HG02571 (cell line): ENCODE measurements at regions not wholly inside any gene's neighbourhood (a gene's known extent, or its start where the extent isn't known, plus 50 kb on each side); places are given as distances from the start of the nearest gene placed in this dataset.
"Not testable (repeated sequence)": the region's sequence is repeated elsewhere in the genome, so short reads cannot be mapped to it uniquely, and the experiment has no call there.

Experiments used
- ATAC-seq: cut with Tn5 transposase; IDR thresholded peaks from one replicate; pipeline ENCODE4 v1.9.1; 2021; ENCODE audit warnings: mild to moderate bottlenecking, moderate library complexity; ENCODE audit not compliant: unreplicated experiment

- ATAC-seq = not testable (repeated sequence)
Observed at GRCh38 chr2:91422102-91422501, 2730.6 kb downstream of the RPIA start.

GRCh38 chr2:91427148-91427547, 2735.7 kb downstream of the RPIA start:
- not testable (repeated sequence) for ATAC-seq

GRCh38 chr2:91441932-91442245, 2750.4 kb downstream of the RPIA start:
- not testable (repeated sequence) for ATAC-seq

- no peak for ATAC-seq
Observed at GRCh38 chr2:91442246-91442905, 2750.9 kb downstream of the RPIA start.

- ATAC-seq = not testable (repeated sequence)
Observed at GRCh38 chr2:91442906-91443729, 2751.6 kb downstream of the RPIA start.

- not testable (repeated sequence) for ATAC-seq
Observed at GRCh38 chr2:91443730-91444115, 2752.2 kb downstream of the RPIA start.

- not testable (repeated sequence) for ATAC-seq
Observed at GRCh38 chr2:91445705-91446104, 2754.2 kb downstream of the RPIA start.

GRCh38 chr2:91446489-91446888, 2755.0 kb downstream of the RPIA start:
- not testable (repeated sequence) for ATAC-seq

- not testable (repeated sequence) for ATAC-seq
Observed at GRCh38 chr2:91446915-91447314, 2755.4 kb downstream of the RPIA start.

GRCh38 chr2:91447508-91447907, 2756.0 kb downstream of the RPIA start:
- ATAC-seq = not testable (repeated sequence)

GRCh38 chr2:91462292-91462691, 2770.8 kb downstream of the RPIA start:
- ATAC-seq = not testable (repeated sequence)

- ATAC-seq = not testable (repeated sequence)
Observed at GRCh38 chr2:91463007-91463406, 2771.5 kb downstream of the RPIA start.

GRCh38 chr2:91466780-91467363, 2775.4 kb downstream of the RPIA start:
- not testable (repeated sequence) for ATAC-seq

GRCh38 chr2:91476244-91476935, 2784.9 kb downstream of the RPIA start:
- not testable (repeated sequence) for ATAC-seq

GRCh38 chr2:91476936-91477246, 2785.4 kb downstream of the RPIA start:
- ATAC-seq = not testable (repeated sequence)

GRCh38 chr2:91477291-91477690, 2785.8 kb downstream of the RPIA start:
- ATAC-seq = not testable (repeated sequence)

- ATAC-seq = no peak
Observed at GRCh38 chr2:91477731-91478672, 2786.5 kb downstream of the RPIA start.

GRCh38 chr2:91478851-91479718, 2787.6 kb downstream of the RPIA start:
- ATAC-seq = not testable (repeated sequence)

GRCh38 chr2:91485226-91485625, 2793.8 kb downstream of the RPIA start:
- ATAC-seq = not testable (repeated sequence)
